Erythroblast (primary cell): ENCODE measurements at regions not wholly inside any gene's neighbourhood (a gene's known extent, or its start where the extent isn't known, plus 50 kb on each side); places are given as distances from the start of the nearest gene placed in this dataset.

Experiments used
- GATA1 ChIP-seq: IDR thresholded peaks from 2 replicates; pipeline ENCODE4 v1.6.1; 2011; ENCODE audit warnings: low read depth, mild to moderate bottlenecking, control low read depth, low read length, moderate library complexity
- POLR2A ChIP-seq: IDR thresholded peaks from 2 replicates; pipeline ENCODE4 v1.6.1; 2011; ENCODE audit warnings: mild to moderate bottlenecking, low read length

- TF ChIP-seq POLR2A, result no peak
- no peak for TF ChIP-seq GATA1
Observed at GRCh38 chr7:118777308-118777707, 552.8 kb downstream of the ANKRD7 start.
